ENCODE measurements at regions not wholly inside any gene's neighbourhood (a gene's known extent, or its start where the extent isn't known, plus 50 kb on each side); places are given as distances from the start of the nearest gene placed in this dataset.

DNA sequence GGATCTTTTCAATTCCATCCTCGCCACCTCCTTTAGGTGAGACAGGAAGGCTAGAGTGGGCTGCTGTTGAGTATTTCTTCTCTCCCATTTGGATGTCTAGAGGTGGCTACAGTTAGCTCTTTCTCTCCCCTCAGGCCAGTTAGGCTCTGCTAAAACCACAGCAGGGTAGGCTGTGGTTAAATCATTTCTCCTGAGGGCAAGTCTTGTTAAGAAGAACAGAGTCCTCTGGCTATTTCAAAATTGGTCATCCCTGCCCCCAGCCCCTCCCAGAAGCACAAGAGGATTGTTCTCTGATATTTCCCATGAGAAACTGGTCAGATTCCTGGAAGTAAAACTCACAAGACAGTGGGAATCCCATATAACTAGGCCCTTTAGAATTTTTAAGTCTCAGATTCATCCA lies 1359.5 kb downstream of the TECRL start:
- no peak for DNase-seq (ENCODE audit: low spot score)

DNA sequence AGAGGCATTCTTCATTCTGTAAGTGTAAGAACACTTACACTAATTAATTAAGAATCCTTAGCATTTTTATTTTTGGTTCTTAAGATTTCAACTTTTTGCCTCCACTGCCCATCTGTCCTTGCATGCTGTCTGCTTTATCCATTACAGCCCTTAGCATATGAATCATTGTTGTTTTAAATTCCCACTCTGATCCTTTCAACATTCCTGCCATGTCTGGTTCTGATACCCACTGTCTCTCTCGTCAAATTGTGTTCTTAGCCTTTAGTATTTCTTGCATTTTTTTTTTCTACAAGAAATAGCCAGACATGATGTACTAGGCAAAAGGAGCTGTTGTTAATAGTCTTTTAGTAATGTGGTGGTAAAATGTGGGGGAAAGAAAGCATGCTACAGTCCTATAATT lies 1360.0 kb downstream of the TECRL start:
- no peak for DNase-seq (ENCODE audit: low spot score)

DNA sequence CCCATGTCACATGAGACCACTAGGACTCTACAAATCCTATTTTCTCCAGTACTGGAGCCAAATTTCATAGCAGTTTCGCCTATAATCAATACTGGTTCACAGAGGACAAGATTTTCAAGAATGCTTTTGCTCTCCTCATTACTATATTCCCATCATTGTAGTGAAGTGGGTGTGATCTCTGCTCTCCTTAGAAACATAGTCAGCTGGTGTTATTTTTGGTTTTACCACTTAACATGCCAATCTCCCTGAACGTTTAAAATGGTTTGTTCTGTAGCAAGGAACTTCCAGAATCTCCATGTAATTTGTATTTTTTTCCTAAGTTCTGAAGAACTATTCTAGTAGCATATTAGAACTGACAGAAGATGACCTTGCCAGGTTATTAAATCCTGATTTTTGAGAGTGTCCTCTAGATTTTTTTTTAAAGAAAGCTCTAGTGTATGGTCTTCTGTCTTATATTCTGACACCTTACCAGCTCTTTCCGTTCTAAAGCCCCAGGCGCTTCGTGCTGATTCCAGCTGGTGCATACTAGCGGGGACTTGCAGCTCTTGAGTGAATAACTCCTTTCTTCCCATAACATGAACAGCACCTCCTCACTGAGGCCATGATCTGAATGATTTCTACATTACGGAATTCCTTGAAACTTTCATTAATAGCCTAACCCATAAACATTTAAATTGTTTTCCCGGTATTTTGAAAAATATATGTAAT lies 1372.9 kb downstream of the TECRL start:
- DNase-seq (ENCODE audit: low spot score) = no peak

DNA sequence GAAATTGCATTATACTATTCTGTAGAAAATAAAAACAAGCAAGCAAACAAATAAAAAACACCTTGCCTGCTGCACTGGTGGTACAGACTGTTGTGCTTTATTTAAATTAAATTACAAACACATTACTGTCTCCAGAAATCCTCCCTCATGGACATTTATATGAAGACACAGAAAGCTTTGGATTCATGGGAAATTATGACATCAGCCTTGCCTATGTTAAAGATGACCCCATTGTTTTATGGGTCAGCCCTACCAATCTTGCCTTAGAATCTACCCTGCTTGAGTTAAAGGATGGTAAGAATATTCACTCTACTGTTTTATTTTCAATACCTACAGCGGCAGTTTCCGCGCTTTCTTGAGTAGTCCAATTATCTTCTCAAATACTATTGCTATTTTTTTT lies 1379.9 kb downstream of the TECRL start:
- DNase-seq (ENCODE audit: low spot score) = no peak

DNA sequence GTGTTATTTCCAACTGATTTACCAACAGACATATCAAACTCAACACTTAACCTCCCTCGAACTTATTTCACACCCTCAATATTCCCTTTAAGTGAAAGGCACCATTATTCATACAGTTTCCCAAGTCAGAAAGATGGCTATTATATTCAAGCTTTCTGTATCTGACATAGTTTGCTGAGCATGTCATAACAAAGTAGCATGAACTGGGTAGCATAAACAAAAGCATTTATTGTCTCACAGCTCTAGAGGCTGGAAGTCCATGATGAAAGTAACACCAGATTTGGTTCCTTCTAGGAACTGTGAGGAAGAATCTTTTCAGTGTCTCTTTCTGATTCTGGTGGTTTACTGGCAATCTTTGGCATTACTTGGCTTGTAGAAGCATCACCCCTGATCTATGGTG lies 1388.6 kb downstream of the TECRL start:
- DNase-seq (ENCODE audit: low spot score) = no peak

DNA sequence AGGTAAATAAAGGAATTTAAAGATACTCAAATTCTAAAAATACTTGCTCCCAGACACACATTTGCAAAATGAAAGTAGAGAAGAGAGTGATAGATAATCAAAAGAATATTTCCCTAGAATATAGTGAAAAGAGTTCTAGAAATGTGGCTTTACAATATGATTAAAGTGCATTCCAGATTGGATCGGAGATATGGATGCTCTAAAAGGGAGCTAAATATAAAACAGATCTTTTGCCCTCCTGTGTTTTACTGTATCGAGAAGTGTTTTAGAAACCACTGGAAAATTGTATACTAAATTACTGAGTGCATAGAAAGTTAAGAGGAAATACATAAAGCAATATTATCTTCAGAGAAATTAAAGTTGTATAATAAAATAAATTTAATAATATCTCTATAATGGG lies 1392.0 kb downstream of the TECRL start:
- DNase-seq (ENCODE audit: low spot score) = no peak

DNA sequence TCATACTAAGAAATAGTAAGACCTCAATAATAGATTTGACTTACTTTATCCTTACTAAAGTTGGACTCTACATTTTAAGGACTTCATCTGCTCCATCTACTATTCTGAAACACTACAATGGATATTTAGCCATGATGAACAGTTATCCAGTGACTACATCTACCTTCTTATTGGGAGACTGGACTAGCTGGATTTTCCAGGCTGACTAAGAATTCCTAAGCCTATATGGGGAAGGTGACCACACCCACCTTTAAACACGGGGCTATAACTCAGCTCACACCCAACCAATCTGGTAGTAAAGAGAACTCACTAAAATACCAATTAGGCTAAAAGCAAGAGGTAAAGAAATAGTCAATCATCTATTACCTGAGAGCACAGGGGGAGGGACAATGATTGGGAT lies 1438.4 kb downstream of the TECRL start:
- no peak for DNase-seq (ENCODE audit: low spot score)

DNA sequence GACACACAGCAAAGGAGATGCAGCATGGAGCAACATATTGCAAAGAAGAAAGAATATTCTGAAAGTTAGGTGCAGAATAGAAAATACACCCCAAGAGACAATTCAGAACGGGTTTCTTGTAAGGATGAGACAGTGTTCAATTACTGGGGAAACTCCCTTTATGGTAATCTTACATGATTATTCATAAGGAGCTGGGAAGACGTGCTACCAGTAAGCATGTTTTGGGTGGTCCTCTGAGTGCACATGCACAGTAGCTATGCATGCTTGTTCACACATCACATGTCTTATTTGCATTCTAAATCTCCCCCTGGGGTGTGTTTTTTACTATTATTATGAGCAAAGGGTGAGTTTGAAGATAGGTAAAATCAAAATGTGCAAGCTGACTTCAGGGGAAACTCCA lies 1448.8 kb downstream of the TECRL start:
- no peak for DNase-seq (ENCODE audit: low spot score)

DNA sequence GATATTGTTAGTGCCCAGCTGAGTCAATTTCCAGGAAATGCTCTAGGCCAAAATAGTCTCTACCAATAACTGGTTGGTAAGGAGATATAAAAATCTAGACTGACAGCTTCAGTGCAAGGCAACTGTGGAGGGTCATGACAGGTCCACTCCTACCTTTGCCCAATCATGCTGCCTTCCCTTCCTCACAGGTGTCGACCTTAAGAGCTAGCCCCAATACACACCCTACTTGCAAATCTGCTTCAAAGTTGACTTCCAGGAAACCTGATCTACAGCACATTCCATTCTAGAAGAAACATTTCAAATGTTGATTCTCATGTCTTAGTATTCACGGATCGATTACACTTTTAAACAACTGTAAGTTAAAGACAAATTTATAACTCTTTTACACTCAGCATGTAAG lies 1455.5 kb downstream of the TECRL start:
- DNase-seq (ENCODE audit: low spot score) = no peak

DNA sequence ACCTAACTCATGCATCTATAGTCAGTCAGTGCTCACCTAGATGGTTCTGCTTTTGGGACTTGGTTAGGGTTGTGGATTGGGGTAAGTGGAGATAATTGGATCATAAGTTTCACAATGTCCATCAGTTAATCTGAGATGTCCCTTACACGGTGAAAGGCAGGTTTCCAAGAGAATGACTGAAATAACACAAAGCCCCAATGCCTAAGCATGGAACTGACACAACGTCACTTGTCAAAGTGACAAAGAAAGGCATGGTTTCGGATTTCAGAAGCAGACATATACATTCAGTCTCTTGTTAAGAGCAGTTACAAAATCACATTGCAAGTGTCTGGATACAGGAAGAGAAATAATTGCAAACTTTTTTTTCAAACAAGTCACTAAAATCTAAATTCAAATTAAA lies 1456.9 kb downstream of the TECRL start:
- no peak for DNase-seq (ENCODE audit: low spot score)

DNA sequence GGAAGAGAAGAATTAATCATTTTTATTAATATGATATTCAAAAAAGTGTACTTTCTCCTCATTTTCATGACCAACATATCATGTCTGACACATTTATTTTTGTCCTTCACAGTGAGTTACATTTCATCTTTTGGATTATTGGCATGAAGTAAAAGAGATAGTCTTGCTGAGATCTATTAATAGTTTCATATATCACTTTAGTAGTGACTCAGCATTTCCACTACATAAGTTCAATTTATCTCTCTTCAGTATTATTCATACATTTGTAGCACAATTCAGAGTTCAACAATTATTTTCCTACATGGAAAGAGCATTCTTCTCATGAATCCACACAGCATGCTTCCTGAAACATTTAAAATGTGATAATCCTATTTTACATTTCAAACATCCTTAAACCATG lies 1461.1 kb downstream of the TECRL start:
- no peak for DNase-seq (ENCODE audit: low spot score)

DNA sequence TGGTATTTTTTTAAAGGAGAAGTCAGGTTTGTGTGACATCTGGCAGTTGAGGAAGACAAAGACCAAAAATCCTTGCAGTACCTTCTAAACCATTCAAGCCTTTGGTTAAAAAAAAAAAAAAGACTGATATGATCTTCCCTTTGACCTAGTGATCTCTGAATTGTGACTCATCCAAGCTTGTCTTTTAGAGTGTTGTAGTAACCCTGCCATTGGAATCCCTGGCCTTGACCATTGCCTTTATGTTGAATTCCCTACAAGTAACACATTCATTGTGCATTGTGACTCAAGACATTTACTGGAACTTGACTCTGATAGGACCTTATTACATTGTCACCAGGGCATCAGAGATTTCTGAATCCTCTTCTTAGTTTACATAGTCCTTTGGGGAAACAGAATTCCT lies 1469.0 kb downstream of the TECRL start:
- no peak for DNase-seq (ENCODE audit: low spot score)

DNA sequence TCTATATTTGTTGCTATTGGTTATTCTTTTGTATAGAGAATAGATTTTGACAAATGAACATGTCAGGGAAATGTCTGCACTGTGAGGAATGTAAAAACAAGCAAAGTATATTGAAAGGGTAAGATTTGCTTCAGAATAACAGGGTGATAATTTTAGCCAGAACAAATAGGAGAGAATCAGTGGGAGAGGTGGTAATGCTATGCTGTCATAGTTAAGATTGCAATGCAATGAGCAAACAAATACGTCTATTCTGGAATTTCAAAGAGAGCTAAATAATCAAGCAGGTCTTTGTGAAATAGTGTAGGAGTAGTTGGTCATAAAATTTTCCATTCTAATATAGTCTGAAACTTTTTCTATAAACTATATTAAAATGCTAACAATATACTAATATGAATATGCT lies 1478.4 kb downstream of the TECRL start:
- DNase-seq (ENCODE audit: low spot score) = no peak

DNA sequence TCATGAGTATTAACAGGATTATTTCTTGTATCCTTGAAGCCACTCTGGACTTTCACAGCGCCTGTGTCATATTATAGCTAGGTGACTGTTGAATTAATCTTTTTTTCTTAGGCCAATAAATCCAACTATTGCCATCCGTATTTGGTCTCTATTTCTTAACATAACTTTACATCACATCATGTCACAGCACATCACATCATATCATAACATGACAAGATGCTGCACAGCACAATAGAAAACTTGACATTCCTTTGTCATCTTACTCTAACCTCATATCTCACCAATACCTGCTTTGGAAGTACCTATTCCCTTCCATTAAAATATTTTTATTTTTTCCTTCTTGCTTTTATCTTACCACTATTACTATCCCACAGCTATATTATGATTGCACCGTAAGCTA lies 1480.8 kb downstream of the TECRL start:
- DNase-seq (ENCODE audit: low spot score) = no peak

DNA sequence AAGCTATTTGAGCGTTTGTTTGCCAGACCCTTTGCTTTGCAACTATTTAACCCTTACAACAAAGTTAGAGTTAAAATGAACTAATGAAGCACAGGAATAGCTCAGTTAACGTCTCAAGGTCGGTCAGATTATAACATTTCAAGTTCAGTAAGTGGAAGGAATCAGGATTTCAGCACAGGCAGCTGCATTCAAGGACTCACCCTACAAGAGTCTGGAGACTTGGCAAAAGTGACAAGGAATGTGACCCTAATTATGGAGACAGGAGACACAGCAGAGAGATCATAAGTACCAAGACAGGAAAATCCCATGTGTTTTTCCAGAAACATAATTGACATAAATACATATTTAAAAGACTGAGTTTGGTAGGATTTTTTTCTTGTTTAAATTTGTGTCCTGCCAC lies 1481.7 kb downstream of the TECRL start:
- DNase-seq (ENCODE audit: low spot score) = no peak

DNA sequence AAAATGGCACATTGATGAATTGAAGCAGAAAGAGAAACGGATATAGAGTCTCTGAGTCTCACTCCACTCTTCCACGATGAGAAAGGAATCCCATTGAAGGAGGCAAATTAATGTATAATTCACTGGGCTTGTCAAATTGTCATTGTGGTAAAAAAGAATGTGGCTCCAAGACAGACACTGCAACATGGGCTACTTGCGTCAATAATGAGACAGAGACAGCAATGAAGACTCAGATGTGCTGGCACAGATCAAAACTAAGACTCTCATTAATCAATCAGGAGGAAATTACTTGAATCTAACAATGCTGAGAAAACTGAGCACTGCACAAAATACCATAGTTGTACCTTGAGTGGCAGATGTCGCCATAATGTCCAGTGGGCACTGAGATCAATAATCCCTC lies 1485.5 kb downstream of the TECRL start:
- no peak for DNase-seq (ENCODE audit: low spot score)

DNA sequence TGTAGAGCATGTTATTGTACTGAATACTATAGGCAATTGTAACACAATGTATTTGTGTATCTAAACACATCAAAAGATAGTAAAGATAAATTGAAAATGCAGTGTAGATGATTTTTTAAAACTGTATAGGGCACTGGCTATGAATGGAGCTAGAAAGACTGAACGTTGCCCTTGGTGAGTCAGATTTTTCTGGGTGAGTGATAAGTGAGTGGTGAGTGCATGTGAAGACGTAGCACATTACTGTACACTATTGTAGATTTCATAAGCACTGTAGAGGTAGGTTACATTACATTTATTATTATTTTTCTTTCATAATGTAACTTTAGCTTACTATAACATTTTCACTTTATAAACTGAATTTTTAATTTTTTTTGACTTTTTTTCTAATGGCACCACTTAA lies 1491.6 kb downstream of the TECRL start:
- no peak for DNase-seq (ENCODE audit: low spot score)

DNA sequence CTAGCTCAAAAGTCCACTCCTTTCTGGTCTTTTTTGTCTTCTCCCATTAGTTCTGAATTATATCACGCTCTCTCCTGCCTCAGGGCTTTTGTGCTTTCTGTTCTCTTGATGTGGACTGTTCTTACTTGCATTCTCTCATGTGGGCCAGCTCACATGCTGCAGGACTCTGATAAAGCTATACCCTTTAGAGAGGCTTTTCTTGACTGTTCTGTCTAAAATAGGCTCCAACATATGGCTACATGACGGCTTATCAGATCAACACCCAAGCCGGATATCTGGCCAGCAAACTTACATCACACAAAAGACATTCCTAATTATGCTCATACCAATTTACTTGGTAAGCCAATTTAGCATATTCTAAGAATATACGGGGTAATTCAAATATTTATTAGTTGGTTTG lies 1494.5 kb downstream of the TECRL start:
- no peak for DNase-seq (ENCODE audit: low spot score)

DNA sequence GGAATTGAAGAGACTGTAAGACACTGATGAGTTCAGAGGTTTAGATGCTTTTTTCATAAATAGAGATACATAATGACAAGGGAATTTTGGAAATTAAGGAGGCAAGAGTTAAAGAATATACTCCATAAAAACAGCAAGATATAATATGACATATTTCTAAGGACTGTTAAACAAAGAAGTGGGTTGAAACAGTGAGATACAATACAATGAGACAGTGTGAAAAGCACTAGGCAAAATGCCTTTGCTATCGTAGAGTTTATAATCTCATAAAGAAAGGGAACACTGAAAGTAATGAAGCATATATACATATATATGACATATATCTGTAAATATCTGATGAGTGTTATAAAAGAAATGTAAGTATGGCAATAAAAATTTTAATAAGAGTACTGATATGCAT lies 1496.2 kb downstream of the TECRL start:
- no peak for DNase-seq (ENCODE audit: low spot score)

DNA sequence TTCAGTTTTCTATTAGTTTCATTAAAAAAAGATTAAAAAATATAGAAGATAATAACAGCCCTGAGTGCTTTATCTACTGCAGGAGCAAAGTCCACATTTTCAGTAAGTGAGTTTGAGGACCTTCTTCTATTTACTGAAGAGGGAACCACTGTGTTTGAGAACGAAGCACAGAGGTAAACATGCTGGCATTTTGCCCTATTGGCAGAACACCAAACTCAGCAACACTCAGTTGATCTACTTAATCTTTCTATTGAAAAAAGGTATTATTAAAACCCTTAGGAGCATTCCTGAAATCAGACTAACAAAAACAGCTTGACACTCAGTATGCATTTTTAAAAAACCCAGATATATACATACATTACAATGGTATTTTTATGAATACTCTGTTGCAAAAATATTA lies 1496.7 kb downstream of the TECRL start:
- DNase-seq (ENCODE audit: low spot score) = no peak

DNA sequence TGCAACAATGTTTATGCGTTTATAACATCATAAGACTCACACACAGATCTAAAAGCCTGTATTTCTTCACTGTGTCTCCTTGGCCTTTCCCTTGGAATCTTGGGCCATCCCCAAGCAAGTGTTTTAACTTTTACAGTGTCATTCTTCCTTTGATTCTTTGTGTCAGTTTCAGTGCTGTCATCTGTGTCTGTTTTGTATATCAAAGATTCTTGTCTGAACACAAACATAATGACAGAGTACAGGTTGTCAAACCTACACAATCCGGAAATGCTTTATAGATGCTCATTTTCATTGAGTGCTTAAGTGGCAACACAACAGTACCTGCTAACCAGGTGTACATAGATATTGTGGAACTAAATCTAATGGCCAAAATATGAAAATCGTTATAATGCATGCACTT lies 1500.0 kb downstream of the TECRL start:
- no peak for DNase-seq (ENCODE audit: low spot score)

DNA sequence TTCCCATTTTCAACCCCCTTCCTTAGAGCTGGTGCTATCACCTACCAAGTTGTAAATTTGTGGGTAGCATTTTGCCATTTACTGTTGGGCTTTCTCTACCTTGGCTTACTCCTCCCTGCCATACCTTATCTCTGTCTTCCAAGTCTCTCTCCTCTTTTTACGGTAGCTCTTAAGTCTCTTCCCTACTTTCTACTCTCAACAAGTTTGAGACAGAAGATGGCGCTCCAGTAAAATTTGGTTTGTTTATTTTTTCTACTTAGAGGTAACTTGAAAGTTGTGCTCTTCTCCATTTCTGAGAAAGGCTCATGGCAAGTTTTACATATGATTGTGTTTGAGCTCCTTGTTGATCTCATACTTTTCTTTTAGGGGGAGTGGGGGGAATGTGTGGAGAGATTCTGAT lies 1508.1 kb downstream of the TECRL start:
- no peak for DNase-seq (ENCODE audit: low spot score)

DNA sequence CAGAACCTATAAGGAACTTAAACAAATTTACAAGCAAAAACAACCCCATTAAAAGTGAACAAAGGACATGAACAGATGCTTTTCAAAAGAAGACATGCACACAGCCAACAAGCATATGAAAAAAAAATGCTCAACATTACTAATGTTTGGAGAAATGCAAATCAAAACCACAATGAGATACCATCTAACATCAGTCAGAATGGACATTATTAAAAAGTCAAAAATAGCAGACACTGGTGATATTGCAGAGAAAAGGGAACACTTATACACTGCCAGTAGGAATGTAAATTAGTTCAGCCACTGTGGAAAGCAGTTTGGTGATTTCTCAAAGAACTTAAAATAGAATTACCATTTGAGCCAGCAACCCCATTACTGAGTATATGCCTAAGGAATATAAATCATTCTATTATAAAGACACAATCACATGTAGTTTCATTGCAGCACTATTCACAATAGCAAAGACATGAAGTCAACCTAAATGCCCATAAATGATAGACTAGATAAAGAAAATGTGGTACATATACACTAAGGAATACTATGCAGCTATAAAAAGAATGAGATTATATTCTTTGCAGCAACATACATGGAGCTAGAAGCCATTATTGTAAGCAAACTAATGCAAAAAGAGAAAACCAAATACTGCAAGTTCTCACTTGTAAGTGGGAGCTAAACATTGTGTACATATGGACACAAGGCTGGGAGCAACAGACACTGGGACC lies 1509.4 kb downstream of the TECRL start:
- DNase-seq (ENCODE audit: low spot score) = no peak

DNA sequence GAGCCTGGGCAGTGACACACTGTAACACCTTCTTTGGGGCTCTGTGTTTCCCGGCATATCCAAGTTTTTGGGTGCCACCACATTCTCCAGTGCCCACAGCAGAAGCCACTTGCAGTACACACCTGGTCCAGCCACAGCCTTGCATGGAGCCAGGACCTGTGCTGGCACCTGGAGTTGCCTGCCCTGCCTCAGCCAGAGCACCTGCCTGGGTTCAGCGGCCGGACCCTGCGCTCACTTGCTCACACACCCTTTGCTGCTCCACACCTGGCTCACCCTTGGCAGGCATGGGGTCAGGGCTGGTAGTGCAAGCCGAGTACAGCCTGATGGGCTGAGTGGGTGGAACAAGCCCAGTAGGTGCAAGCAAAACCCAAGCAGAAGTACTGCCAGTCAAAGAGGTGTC lies 1511.1 kb downstream of the TECRL start:
- no peak for DNase-seq (ENCODE audit: low spot score)

Data from NAMALWA (cell line).